NOMO-1 treated with DMSO at 0.1 percent for 48 hours (cell line): ENCODE measurements at regions not wholly inside any gene's neighbourhood (a gene's known extent, or its start where the extent isn't known, plus 50 kb on each side); places are given as distances from the start of the nearest gene placed in this dataset.

ENCODE experiments used
- DNase-seq: peaks from one replicate; lab custom pipeline; 2025; ENCODE audit not compliant: unreplicated experiment; lab: John Stamatoyannopoulos, UW

DNA sequence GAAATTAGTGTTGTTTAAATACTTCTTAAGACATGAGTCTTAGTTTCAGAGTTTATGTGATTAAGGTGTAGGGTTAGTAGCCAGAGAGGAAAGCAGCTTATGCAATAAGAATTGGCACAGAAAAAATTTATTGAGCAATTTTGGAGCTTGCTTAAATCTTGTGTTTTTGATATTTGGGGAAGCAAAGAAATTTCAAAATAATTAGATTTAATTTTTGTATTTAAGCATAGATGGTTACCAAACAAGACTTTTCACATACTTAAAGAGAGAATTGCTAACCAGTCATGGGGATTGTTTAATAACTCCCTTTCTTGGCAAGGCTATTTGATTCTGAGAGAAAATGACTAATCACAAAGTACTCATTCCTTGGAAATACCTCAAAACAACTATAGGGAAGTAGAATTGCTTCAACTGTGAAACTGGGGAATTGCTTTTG is 202.0 kb upstream of the GRID2 start:
- DNase-seq = no peak

DNA sequence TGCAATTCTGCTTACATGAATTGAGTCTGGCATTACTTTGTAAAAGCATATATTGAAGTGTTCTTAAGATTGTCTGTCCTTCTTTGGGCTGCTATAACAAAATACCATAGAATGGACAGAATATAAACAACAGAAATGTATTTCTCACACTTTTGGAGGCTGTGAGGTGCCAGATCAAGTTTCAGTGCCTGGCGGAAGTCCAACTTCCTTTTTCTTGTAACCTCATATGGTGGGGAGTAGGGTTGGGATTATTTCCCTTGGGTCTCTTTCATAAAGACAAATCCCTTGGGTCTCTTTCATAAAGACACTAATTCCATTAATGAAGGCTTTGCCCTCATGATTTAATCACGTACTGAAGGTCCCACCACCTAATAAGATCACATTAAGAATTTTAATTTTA is 199.3 kb upstream of the GRID2 start:
- no peak for DNase-seq

GRCh38 chr4:92106816-92107215 is 196.9 kb upstream of the GRID2 start:
- DNase-seq = no peak

- no peak for DNase-seq
Observed at GRCh38 chr4:92111493-92111892, 192.3 kb upstream of the GRID2 start.

GRCh38 chr4:92112805-92113204 is 191.0 kb upstream of the GRID2 start:
- no peak for DNase-seq

- DNase-seq = no peak
Observed at GRCh38 chr4:92120810-92121498, 182.8 kb upstream of the GRID2 start.

DNA sequence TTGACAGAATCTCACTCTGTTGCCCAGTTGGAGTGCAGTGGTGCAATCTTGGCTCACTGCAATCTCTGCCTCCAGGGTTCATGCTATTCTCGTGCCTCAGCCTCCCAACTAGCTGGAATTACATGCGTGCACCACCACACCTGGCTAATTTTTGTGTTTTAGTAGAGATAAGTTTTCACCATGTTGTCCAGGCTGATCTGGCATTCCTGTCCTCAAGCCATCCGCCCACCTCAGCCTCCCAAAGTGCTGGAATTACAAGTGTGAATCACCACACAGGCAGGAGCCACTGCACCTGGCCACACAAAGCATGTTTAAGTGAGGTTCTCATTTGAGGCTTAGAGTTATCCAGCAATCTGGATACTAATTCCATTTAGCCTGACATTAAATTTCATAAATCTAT is 180.9 kb upstream of the GRID2 start:
- no peak for DNase-seq

DNA sequence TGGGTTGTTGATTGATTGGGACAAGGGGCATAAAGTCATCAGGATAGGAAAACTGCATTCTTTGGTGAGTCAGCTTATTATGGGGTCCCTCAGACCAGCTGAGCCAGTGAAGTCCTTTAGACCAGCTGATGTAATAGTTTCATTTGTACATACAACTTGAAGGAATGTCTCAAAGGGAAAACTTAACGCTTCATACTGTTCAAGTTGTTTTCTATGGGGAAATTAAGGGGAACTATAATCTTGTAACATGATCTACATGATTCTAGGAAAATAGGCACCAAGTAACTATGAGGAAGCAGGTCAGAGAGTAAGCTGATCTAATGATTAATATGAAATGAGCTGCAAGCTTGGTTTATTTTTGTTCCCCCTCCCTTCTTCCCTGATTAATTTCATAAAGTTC is 175.1 kb upstream of the GRID2 start:
- DNase-seq = no peak

- no peak for DNase-seq
Observed at GRCh38 chr4:92129408-92129994, 174.3 kb upstream of the GRID2 start.

GRCh38 chr4:92136434-92136833 is 167.3 kb upstream of the GRID2 start:
- DNase-seq = no peak

- DNase-seq = no peak
Observed at GRCh38 chr4:92163348-92163747, 140.4 kb upstream of the GRID2 start.

- DNase-seq = no peak
Observed at GRCh38 chr4:92170340-92170739, 133.4 kb upstream of the GRID2 start.

DNA sequence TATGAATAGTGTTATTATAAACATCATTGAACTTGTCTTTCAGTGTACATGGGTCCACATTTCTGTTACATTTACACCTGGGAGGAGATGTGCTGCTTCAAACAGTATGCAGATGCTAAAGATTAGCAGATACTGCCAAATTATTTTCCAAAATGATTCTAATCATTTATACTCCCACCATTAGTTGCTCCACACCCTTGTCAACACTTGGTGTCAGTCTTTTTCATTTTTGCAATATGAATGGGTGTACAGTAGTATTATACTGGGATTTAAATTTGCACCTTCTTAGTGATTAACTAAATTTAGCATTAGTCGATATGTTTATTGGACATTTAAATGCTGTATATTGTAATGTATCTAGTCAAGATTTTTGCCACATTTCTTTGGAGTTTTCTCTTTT is 131.6 kb upstream of the GRID2 start:
- DNase-seq = no peak

GRCh38 chr4:92175250-92175649 is 128.5 kb upstream of the GRID2 start:
- no peak for DNase-seq

- DNase-seq = no peak
Observed at GRCh38 chr4:92182006-92182735, 121.6 kb upstream of the GRID2 start.

- no peak for DNase-seq
Observed at GRCh38 chr4:92182736-92183407, 120.9 kb upstream of the GRID2 start.

- no peak for DNase-seq
Observed at GRCh38 chr4:92183825-92184224, 119.9 kb upstream of the GRID2 start.

GRCh38 chr4:92184566-92184965 is 119.2 kb upstream of the GRID2 start:
- DNase-seq = no peak

- no peak for DNase-seq
Observed at GRCh38 chr4:92186239-92186638, 117.5 kb upstream of the GRID2 start.

DNA sequence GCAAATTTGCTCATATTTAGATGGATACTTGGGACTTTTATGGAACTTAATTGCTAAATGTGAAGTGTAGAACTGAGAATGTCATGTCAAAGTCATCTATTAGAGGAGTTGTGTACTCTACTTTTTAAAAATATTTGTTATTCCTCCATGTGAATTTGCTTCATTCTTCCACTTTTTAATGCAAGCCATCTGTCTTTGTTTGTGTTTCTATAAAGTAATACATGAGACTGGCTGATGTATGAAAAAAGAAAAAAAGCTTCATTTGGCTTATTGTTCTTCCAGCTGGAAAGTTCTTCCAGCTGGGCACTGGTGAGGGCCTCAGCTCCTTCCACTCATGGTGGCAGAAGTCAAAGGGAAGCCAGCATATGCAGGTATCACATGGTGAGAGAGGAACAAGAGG is 114.6 kb upstream of the GRID2 start:
- no peak for DNase-seq

- DNase-seq = no peak
Observed at GRCh38 chr4:92198711-92199110, 105.1 kb upstream of the GRID2 start.

DNA sequence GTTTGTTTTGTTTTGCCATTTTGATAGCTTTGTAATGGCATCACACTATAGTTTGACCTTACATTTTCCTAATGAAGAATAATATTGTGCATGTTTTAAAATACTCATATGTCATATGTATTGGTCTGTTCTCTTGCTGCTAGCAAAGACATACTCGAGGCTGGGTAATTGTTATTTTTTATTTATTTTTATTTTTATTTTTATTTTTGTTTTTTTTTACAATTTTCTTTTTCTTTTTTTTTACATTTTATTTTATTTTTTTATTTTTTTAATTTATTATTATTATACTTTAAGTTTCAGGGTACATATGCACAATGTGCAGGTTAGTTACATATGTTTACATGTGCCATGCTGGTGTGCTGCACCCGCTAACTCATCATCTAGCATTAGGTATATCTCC is 104.6 kb upstream of the GRID2 start:
- DNase-seq = no peak
